A549 (cell line): ENCODE measurements at regions not wholly inside any gene's neighbourhood (a gene's known extent, or its start where the extent isn't known, plus 50 kb on each side); places are given as distances from the start of the nearest gene placed in this dataset.

ENCODE experiments used
- ATAC-seq, 2 experiments: fragments of 200-7000 bp in 1 of 2; fragments of >200 bp in 1 of 2; cut with Nextera tagmentation in 1 of 2; cut with Tn5 transposase in 1 of 2; 3 replicates each; pipeline versions ENCODE4 v1.8.0 to v1.9.1; 2018 to 2020; ENCODE audit warnings: mild to moderate bottlenecking in 1 of 2, moderate library complexity in 1 of 2
- CTCF ChIA-PET: fragments of 300-600 bp; sonication (Branson Sonifier 250); formaldehyde crosslinking; extraction: SDS; loops from one replicate; lab custom pipeline; 2021; ENCODE audit warnings: antibody characterized with exemption, inconsistent platforms; lab: Yijun Ruan, JAX
- POLR2A ChIA-PET: fragments of 350-600 bp; formaldehyde crosslinking; extraction: SDS; loops from one replicate; lab custom pipeline; 2021; ENCODE audit warnings: antibody characterized with exemption, inconsistent platforms; lab: Yijun Ruan, JAX
- DNase-seq, 2 experiments: peaks; one replicate each; pipeline versions ENCODE4 v3.0.0 to v3.0.0-alpha.2; 2011 to 2016; ENCODE audit warnings: low read depth in 1 of 2, low spot score in 1 of 2
- FAIRE-seq: peaks from 2 replicates; lab custom pipeline; 2011; peaks lifted over from hg19 to GRCh38; lab: Jason Lieb, UNC
- H3K27ac ChIP-seq, 2 experiments: fragments of >200 bp; sonication (Bioruptor Twin); formaldehyde crosslinking; 3 replicates each; pipeline ENCODE4 v1.5.1; 2016 to 2017
- H3K4me1 ChIP-seq: fragments of >200 bp; sonication (Bioruptor Twin); formaldehyde crosslinking; 3 replicates; pipeline ENCODE4 v1.6.1; 2016
- H3K4me2 ChIP-seq: fragments of >200 bp; sonication (Bioruptor Twin); formaldehyde crosslinking; 3 replicates; pipeline ENCODE4 v1.6.1; 2016
- H3K4me3 ChIP-seq: fragments of >200 bp; sonication (Bioruptor Twin); formaldehyde crosslinking; 3 replicates; pipeline ENCODE4 v1.5.1; 2016
- H3K9me3 ChIP-seq: fragments of >200 bp; sonication (Bioruptor Twin); formaldehyde crosslinking; 3 replicates; pipeline ENCODE4 v1.6.1; 2016
- ATOH8 ChIP-seq: fragments of 250-450 bp; sonication (Bioruptor Pico); IDR thresholded peaks from 2 replicates; pipeline ENCODE4 v1.5.0; 2020; ENCODE audit warnings: low read depth, mild to moderate bottlenecking, moderate library complexity
- BHLHE40 ChIP-seq: IDR thresholded peaks from 2 replicates; pipeline ENCODE4 v1.6.1; 2012; ENCODE audit warnings: low read depth, low read length, inconsistent platforms
- CBX2 ChIP-seq: fragments of 200-600 bp; sonication (generic); IDR thresholded peaks from 2 replicates; pipeline ENCODE4 v1.6.1; 2016; ENCODE audit warnings: low read depth, mild to moderate bottlenecking, borderline replicate concordance
- CBX8 ChIP-seq: fragments of 200-600 bp; sonication (generic); IDR thresholded peaks from 2 replicates; pipeline ENCODE4 v1.6.1; 2016
- CEBPB ChIP-seq, 2 experiments: fragments of >200 bp in 1 of 2; sonication (Bioruptor Twin) in 1 of 2; formaldehyde crosslinking in 1 of 2; IDR thresholded peaks; 2 replicates each; pipeline ENCODE4 v1.6.1; 2012 to 2016
- CHD4 ChIP-seq: fragments of 200-600 bp; sonication (generic); IDR thresholded peaks from 2 replicates; pipeline ENCODE4 v1.6.1; 2016; ENCODE audit warnings: antibody characterized with exemption, mild to moderate bottlenecking, borderline replicate concordance
- E2F6 ChIP-seq: IDR thresholded peaks from 2 replicates; pipeline ENCODE4 v1.6.1; 2012; ENCODE audit warnings: low read depth, borderline replicate concordance
- EHF ChIP-seq: fragments of 250-450 bp; sonication (Bioruptor Pico); IDR thresholded peaks from 2 replicates; pipeline ENCODE4 v1.5.0; 2020; ENCODE audit warnings: mild to moderate bottlenecking
- EP300 ChIP-seq, 2 experiments: fragments of >200 bp; sonication (Bioruptor Twin); formaldehyde crosslinking; IDR thresholded peaks; 2 replicates in 1 of 2; 3 replicates in 1 of 2; pipeline ENCODE4 v1.6.1; 2016 to 2017
- ESRRA ChIP-seq: fragments of 150-350 bp; IDR thresholded peaks from 2 replicates; pipeline ENCODE4 v1.6.1; 2014; ENCODE audit warnings: mild to moderate bottlenecking, low read length, borderline replicate concordance
- FOSB ChIP-seq: fragments of 250-450 bp; sonication (Bioruptor Pico); IDR thresholded peaks from 2 replicates; pipeline ENCODE4 v1.5.0; 2020; ENCODE audit warnings: mild to moderate bottlenecking, moderate library complexity
- FOXS1 ChIP-seq: fragments of 250-450 bp; sonication (Bioruptor Pico); IDR thresholded peaks from 2 replicates; pipeline ENCODE4 v1.5.0; 2020; ENCODE audit warnings: mild to moderate bottlenecking, moderate library complexity
- HDAC2 ChIP-seq: fragments of 200-600 bp; sonication (generic); IDR thresholded peaks from 2 replicates; pipeline ENCODE4 v1.6.1; 2016
- HOXA7 ChIP-seq: fragments of 250-450 bp; sonication (Bioruptor Pico); IDR thresholded peaks from 2 replicates; pipeline ENCODE4 v1.5.0; 2020; ENCODE audit warnings: mild to moderate bottlenecking, moderate library complexity
- MAFK ChIP-seq: fragments of 450-650 bp; IDR thresholded peaks from 2 replicates; pipeline ENCODE4 v1.6.1; 2014; ENCODE audit not compliant: partially characterized antibody
- NFE2L2 ChIP-seq: fragments of 150-350 bp; conservative IDR thresholded peaks from 2 replicates; pipeline ENCODE4 v1.6.1; 2014; ENCODE audit warnings: low read length
- NPAS2 ChIP-seq: fragments of 250-450 bp; sonication (Bioruptor Pico); IDR thresholded peaks from 2 replicates; pipeline ENCODE4 v1.8.0; 2022; ENCODE audit warnings: mild to moderate bottlenecking, moderate library complexity, borderline replicate concordance
- PBX3 ChIP-seq: IDR thresholded peaks from 2 replicates; pipeline ENCODE4 v1.6.1; 2012
- PHF8 ChIP-seq: fragments of 200-600 bp; sonication (generic); IDR thresholded peaks from 2 replicates; pipeline ENCODE4 v1.6.1; 2016; ENCODE audit warnings: low read depth, mild to moderate bottlenecking, antibody characterized with exemption, moderate library complexity, borderline replicate concordance
- POLR2A ChIP-seq: IDR thresholded peaks from 2 replicates; pipeline ENCODE4 v1.6.1; 2012; ENCODE audit warnings: mild to moderate bottlenecking, low read length
- POLR2AphosphoS2 ChIP-seq: conservative IDR thresholded peaks from 2 replicates; pipeline ENCODE4 v1.6.1; 2012; ENCODE audit warnings: low read length, improper control_type of control experiment, inconsistent platforms
- RFX5 ChIP-seq: fragments of 450-650 bp; IDR thresholded peaks from 2 replicates; pipeline ENCODE4 v1.7.1; 2014; ENCODE audit warnings: antibody characterized with exemption, mild to moderate bottlenecking, moderate library complexity
- RNF2 ChIP-seq: fragments of 200-600 bp; sonication (generic); IDR thresholded peaks from 2 replicates; pipeline ENCODE4 v1.6.1; 2016; ENCODE audit warnings: low read depth, mild to moderate bottlenecking, antibody characterized with exemption, moderate library complexity, borderline replicate concordance
- TFCP2L1 ChIP-seq: fragments of 250-450 bp; sonication (Bioruptor Pico); IDR thresholded peaks from 2 replicates; pipeline ENCODE4 v1.5.0; 2021; ENCODE audit warnings: mild to moderate bottlenecking
- USF2 ChIP-seq: fragments of 450-650 bp; IDR thresholded peaks from 2 replicates; pipeline ENCODE4 v1.6.1; 2014; ENCODE audit warnings: antibody characterized with exemption
- ZFP36 ChIP-seq: fragments of 450-650 bp; IDR thresholded peaks from 2 replicates; pipeline ENCODE4 v1.6.1; 2014; ENCODE audit warnings: borderline replicate concordance; ENCODE audit not compliant: partially characterized antibody
- ZSCAN20 ChIP-seq: fragments of 250-450 bp; sonication (Bioruptor Pico); IDR thresholded peaks from 2 replicates; pipeline ENCODE4 v1.8.0; 2022; ENCODE audit warnings: mild to moderate bottlenecking, moderate library complexity
- WGBS: methylation state at CpG from one replicate; pipeline ENCODE4 v1.1.6; 2017; ENCODE audit errors: missing lambda C conversion rate; 5-methylcytosine and 5-hydroxymethylcytosine counted together
- TF ChIP-seq, protein P1 (sequence below): fragments of 150-350 bp; IDR thresholded peaks from 2 replicates; pipeline ENCODE4 v1.6.1; 2014; ENCODE audit warnings: low read depth, mild to moderate bottlenecking, low read length

- CTCF ChIA-PET = interaction anchor here (2.5 kb wide), 1 partner anchor 224 kb away, joined by 7 read pairs; no protein-coding TSS in a partner anchor
- DNase-seq = no peak
- 54% methylated on average over 8 of the region's 8 CpGs for WGBS
- Histone ChIP-seq H3K4me2 (no peak overlapping the region), H3K4me1 (no peaks in the 10 kb centered on the region)
- TF ChIP-seq POLR2AphosphoS2 (no peak), CBX2 (no peak), NFE2L2 (no peak), CBX8 (no peak), USF2 (no peak), E2F6 (no peak), EP300 (IDR thresholded peaks at IDR 0.05) (no peak), FOSB (CRISPR knock-in tag) (no peak), BHLHE40 (no peak), HDAC2 (no peak), HOXA7 (CRISPR knock-in tag) (no peak), EHF (no peak), MAFK (no peak), PBX3 (no peak)
- TF ChIP-seq, protein P1, sequence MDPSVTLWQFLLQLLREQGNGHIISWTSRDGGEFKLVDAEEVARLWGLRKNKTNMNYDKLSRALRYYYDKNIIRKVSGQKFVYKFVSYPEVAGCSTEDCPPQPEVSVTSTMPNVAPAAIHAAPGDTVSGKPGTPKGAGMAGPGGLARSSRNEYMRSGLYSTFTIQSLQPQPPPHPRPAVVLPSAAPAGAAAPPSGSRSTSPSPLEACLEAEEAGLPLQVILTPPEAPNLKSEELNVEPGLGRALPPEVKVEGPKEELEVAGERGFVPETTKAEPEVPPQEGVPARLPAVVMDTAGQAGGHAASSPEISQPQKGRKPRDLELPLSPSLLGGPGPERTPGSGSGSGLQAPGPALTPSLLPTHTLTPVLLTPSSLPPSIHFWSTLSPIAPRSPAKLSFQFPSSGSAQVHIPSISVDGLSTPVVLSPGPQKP = no peak
- TF ChIP-seq, all 56 proteins: peak for 0
- Histone ChIP-seq H3K4me3 (no peak overlapping the region), H3K9me3 (no peaks in the 10 kb centered on the region), H3K27ac (no peak overlapping the region)
- ATAC-seq (no peak), FAIRE-seq (no peak)
- POLR2A ChIA-PET = no interaction called here
Observed at GRCh38 chr10:47248386-47249090, 51.5 kb upstream of the GDF10 start.

- Histone ChIP-seq H3K27ac (no peak overlapping the region), H3K9me3 (no peaks in the 10 kb centered on the region), H3K4me2 (no peak overlapping the region), H3K4me1 (no peaks in the 10 kb centered on the region), H3K4me3 (no peak overlapping the region)
- POLR2A ChIA-PET = no interaction called here
- DNase-seq (no peak), ATAC-seq (no peak), FAIRE-seq (no peak)
- no peak for TF ChIP-seq ESRRA
- TF ChIP-seq RFX5 = no peak
- no peak for TF ChIP-seq ZFP36
- TF ChIP-seq FOXS1 (CRISPR knock-in tag) = no peak
- no peak for TF ChIP-seq POLR2A
- TF ChIP-seq ZSCAN20 (CRISPR knock-in tag) = no peak
- no peak for TF ChIP-seq ATOH8 (CRISPR knock-in tag)
- TF ChIP-seq NPAS2 = no peak
- no peak for TF ChIP-seq TFCP2L1 (CRISPR knock-in tag)
- no peak for TF ChIP-seq FOSB (CRISPR knock-in tag)
- TF ChIP-seq CHD4 = no peak
- no peak for TF ChIP-seq RNF2
- TF ChIP-seq CEBPB (IDR thresholded peaks at IDR 0.05) = no peak
- TF ChIP-seq POLR2AphosphoS2 = no peak
- no peak for TF ChIP-seq HDAC2
- no peak for TF ChIP-seq PHF8
- CTCF ChIA-PET = no interaction called here
- WGBS = 22% methylated on average over 2 of the region's 4 CpGs
Observed at GRCh38 chr10:47249881-47250280, 50.1 kb upstream of the GDF10 start.
